ENCODE measurements at regions not wholly inside any gene's neighbourhood (a gene's known extent, or its start where the extent isn't known, plus 50 kb on each side); places are given as distances from the start of the nearest gene placed in this dataset.

GRCh38 chr7:436367-437128, 83.1 kb downstream of the PDGFA start:
- peak overlapping the region; percentile 82 for H2BK12ac ChIP-seq (ENCODE audit: low read length)
- H3K36me3 ChIP-seq (replicated peaks in 1 of 2; ENCODE audit: control insufficient read depth in 2 of 2, insufficient read depth in 2 of 2, low read length in 2 of 2), result no peaks in the 10 kb centered on the region
- peaks cover 10 to 35% of the 10 kb centered on the region in 2 donors for H3K4me1 ChIP-seq (ENCODE audit: control insufficient read depth in 2 of 2, insufficient read depth in 1 of 2, low read depth in 1 of 2, low read length in 2 of 2)
- H3K27me3 ChIP-seq (ENCODE audit: control insufficient read depth in 3 of 3, insufficient read depth in 3 of 3, low read depth in 1 of 3, low read length in 3 of 3), result peaks cover 0 to 32% (median 0%) of the 10 kb centered on the region in 3 experiments
- DNase-seq (ENCODE audit: low spot score), result no peak
- peak overlapping the region; percentile 91 for H3K18ac ChIP-seq (ENCODE audit: low read length)
- H4K8ac ChIP-seq (ENCODE audit: low read depth, low read length), result peak overlapping the region; percentile 27
- peak overlapping the region; percentile 85 for H3K14ac ChIP-seq (ENCODE audit: low read length)
- peak overlapping the region; percentile 99 for H2BK15ac ChIP-seq (ENCODE audit: low read length)
- H3K27ac ChIP-seq (replicated peaks; ENCODE audit: low read length), result no peak overlapping the region
- no CpG with 5 or more reads among the region's 33 CpGs for WGBS, 2 donors (ENCODE audit: extremely low coverage in 2 of 2, insufficient read length in 2 of 2, insufficient replicate concordance in 1 of 2)
- peak overlapping the region; percentile 72 for H3K4ac ChIP-seq (ENCODE audit: low read length)
- no peaks in the 10 kb centered on the region for H3K79me1 ChIP-seq (ENCODE audit: low read depth, low read length)
- no peak overlapping the region for H3K4me3 ChIP-seq (ENCODE audit: low read length in 2 of 2)
- H4K91ac ChIP-seq (ENCODE audit: low read depth, low read length, poor library complexity), result no peak overlapping the region
- peak overlapping the region; percentile 95 for H2BK120ac ChIP-seq (ENCODE audit: low read depth, low read length)
- H3K9me3 ChIP-seq (replicated peaks in 1 of 2; ENCODE audit: control insufficient read depth in 2 of 2, insufficient read depth in 1 of 2, low read depth in 1 of 2, low read length in 2 of 2), result no peaks in the 10 kb centered on the region
- peak overlapping the region; percentile 91 for H2AK5ac ChIP-seq (ENCODE audit: low read depth, low read length)
- H3K9ac ChIP-seq (ENCODE audit: low read depth, low read length, poor library complexity), result peak overlapping the region; percentile 37
- H2BK5ac ChIP-seq (ENCODE audit: low read length), result peak overlapping the region; percentile 94
- no peak overlapping the region for H3K4me2 ChIP-seq (ENCODE audit: insufficient read depth, low read length, poor library complexity, severe bottlenecking)
- H3K23ac ChIP-seq (ENCODE audit: low read depth, low read length, poor library complexity), result peak overlapping the region; percentile 5
- no peak overlapping the region for H2AFZ ChIP-seq (ENCODE audit: low read length)

DNA sequence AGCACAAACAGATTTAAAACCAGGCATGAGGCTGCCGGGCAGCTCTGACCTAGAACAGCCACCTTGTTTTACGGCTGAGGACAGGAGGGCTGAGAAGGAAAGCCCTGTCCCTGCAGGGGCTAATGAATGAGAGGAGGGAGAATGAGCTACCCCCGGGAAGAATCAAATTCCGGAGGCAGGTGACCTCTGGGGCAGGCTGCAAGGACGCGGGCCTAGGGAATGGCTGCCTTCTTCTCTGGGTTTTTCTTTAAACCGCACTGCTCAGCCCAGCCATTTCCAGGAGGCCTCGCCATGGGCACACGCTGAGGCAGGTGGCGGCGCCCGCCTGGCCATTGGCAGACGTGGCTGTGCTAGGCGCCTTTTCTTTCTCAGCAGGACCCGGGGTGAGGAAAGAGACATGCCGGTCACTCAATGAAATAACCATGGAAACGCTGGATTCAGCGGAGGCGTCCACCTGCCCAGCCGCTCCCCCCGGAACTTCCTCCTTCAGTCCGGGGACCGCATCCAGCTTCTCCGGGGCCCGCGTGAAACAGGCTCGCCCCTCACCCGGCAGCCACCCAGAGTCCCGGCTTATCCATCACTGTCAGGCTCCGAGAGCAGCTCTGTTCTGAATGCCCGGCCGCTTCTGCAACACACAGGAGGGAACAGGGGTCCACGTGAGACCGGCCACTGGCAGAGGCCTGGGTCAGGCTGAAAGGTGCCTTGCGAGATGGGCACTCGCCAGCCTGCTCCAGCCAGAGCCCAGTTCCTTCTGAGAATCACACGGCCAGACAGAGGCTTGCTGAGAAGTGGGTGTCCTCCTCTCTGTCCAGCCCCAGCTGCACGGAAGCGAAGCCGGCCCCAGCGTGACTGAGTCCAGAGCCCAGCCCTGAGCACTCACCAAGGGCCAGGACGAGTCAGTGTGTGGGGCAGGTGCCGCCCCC, 82.1 kb downstream of the PDGFA start:
- H2BK120ac ChIP-seq (ENCODE audit: low read depth, low read length), result peak overlapping the region; percentile 21
- no peaks in the 10 kb centered on the region for H3K79me1 ChIP-seq (ENCODE audit: low read depth, low read length)
- no peaks in the 10 kb centered on the region for H3K36me3 ChIP-seq (replicated peaks in 1 of 2; ENCODE audit: control insufficient read depth in 2 of 2, insufficient read depth in 2 of 2, low read length in 2 of 2)
- H3K4me1 ChIP-seq (ENCODE audit: control insufficient read depth in 2 of 2, insufficient read depth in 1 of 2, low read depth in 1 of 2, low read length in 2 of 2), result peaks cover 10 to 33% of the 10 kb centered on the region in 2 donors
- no peak overlapping the region for H4K8ac ChIP-seq (ENCODE audit: low read depth, low read length)
- peak overlapping the region; percentile 95 for H2BK15ac ChIP-seq (ENCODE audit: low read length)
- H3K4me2 ChIP-seq (ENCODE audit: insufficient read depth, low read length, poor library complexity, severe bottlenecking), result no peak overlapping the region
- H2AK5ac ChIP-seq (ENCODE audit: low read depth, low read length), result peak overlapping the region; percentile 81
- no peak for DNase-seq (ENCODE audit: low spot score)
- no peak overlapping the region for H3K4me3 ChIP-seq (ENCODE audit: low read length in 2 of 2)
- peak overlapping the region; percentile 50 for H4K91ac ChIP-seq (ENCODE audit: low read depth, low read length, poor library complexity)
- H3K23ac ChIP-seq (ENCODE audit: low read depth, low read length, poor library complexity), result peak overlapping the region; percentile 26
- no peaks in the 10 kb centered on the region for H3K9me3 ChIP-seq (replicated peaks in 1 of 2; ENCODE audit: control insufficient read depth in 2 of 2, insufficient read depth in 1 of 2, low read depth in 1 of 2, low read length in 2 of 2)
- H3K18ac ChIP-seq (ENCODE audit: low read length), result peak overlapping the region; percentile 91
- H3K27ac ChIP-seq (replicated peaks; ENCODE audit: low read length), result peak overlapping the region; percentile 40
- no peak overlapping the region for H3K9ac ChIP-seq (ENCODE audit: low read depth, low read length, poor library complexity)
- WGBS, 2 donors (ENCODE audit: extremely low coverage in 2 of 2, insufficient read length in 2 of 2, insufficient replicate concordance in 1 of 2), result no CpG with 5 or more reads among the region's 43 CpGs
- H3K27me3 ChIP-seq (ENCODE audit: control insufficient read depth in 3 of 3, insufficient read depth in 3 of 3, low read depth in 1 of 3, low read length in 3 of 3), result peaks cover 0 to 32% (median 0%) of the 10 kb centered on the region in 3 experiments
- peak overlapping the region; percentile 59 for H2BK5ac ChIP-seq (ENCODE audit: low read length)
- no peak overlapping the region for H3K4ac ChIP-seq (ENCODE audit: low read length)
- H2AFZ ChIP-seq (ENCODE audit: low read length), result peak overlapping the region; percentile 83
- H2BK12ac ChIP-seq (ENCODE audit: low read length), result peak overlapping the region; percentile 77
- H3K14ac ChIP-seq (ENCODE audit: low read length), result peak overlapping the region; percentile 22

GRCh38 chr7:438361-438760, 81.3 kb downstream of the PDGFA start:
- H2BK15ac ChIP-seq (ENCODE audit: low read length), result peak overlapping the region; percentile 95
- no peaks in the 10 kb centered on the region for H3K79me1 ChIP-seq (ENCODE audit: low read depth, low read length)
- WGBS, 2 donors (ENCODE audit: extremely low coverage in 2 of 2, insufficient read length in 2 of 2, insufficient replicate concordance in 1 of 2), result no CpG with 5 or more reads among the region's 7 CpGs
- peak overlapping the region; percentile 16 for H2BK5ac ChIP-seq (ENCODE audit: low read length)
- H3K23ac ChIP-seq (ENCODE audit: low read depth, low read length, poor library complexity), result peak overlapping the region; percentile 26
- H4K91ac ChIP-seq (ENCODE audit: low read depth, low read length, poor library complexity), result peak overlapping the region; percentile 50
- H3K4me2 ChIP-seq (ENCODE audit: insufficient read depth, low read length, poor library complexity, severe bottlenecking), result no peak overlapping the region
- H3K14ac ChIP-seq (ENCODE audit: low read length), result peak overlapping the region; percentile 22
- no peak overlapping the region for H2AFZ ChIP-seq (ENCODE audit: low read length)
- H3K18ac ChIP-seq (ENCODE audit: low read length), result peak overlapping the region; percentile 91
- H3K27me3 ChIP-seq (ENCODE audit: control insufficient read depth in 3 of 3, insufficient read depth in 3 of 3, low read depth in 1 of 3, low read length in 3 of 3), result peaks cover 0 to 32% (median 0%) of the 10 kb centered on the region in 3 experiments
- peaks cover 10 to 33% of the 10 kb centered on the region in 2 donors for H3K4me1 ChIP-seq (ENCODE audit: control insufficient read depth in 2 of 2, insufficient read depth in 1 of 2, low read depth in 1 of 2, low read length in 2 of 2)
- H3K4ac ChIP-seq (ENCODE audit: low read length), result no peak overlapping the region
- peak overlapping the region; percentile 77 for H2BK12ac ChIP-seq (ENCODE audit: low read length)
- H3K9ac ChIP-seq (ENCODE audit: low read depth, low read length, poor library complexity), result peak overlapping the region; percentile 15
- no peak overlapping the region for H3K27ac ChIP-seq (replicated peaks; ENCODE audit: low read length)
- no peak overlapping the region for H3K4me3 ChIP-seq (ENCODE audit: low read length in 2 of 2)
- H2AK5ac ChIP-seq (ENCODE audit: low read depth, low read length), result peak overlapping the region; percentile 81
- H2BK120ac ChIP-seq (ENCODE audit: low read depth, low read length), result peak overlapping the region; percentile 61
- H3K9me3 ChIP-seq (replicated peaks in 1 of 2; ENCODE audit: control insufficient read depth in 2 of 2, insufficient read depth in 1 of 2, low read depth in 1 of 2, low read length in 2 of 2), result peaks cover 0 to under 1% of the 10 kb centered on the region in 2 donors
- H3K36me3 ChIP-seq (replicated peaks in 1 of 2; ENCODE audit: control insufficient read depth in 2 of 2, insufficient read depth in 2 of 2, low read length in 2 of 2), result no peaks in the 10 kb centered on the region
- no peak for DNase-seq (ENCODE audit: low spot score)
- no peak overlapping the region for H4K8ac ChIP-seq (ENCODE audit: low read depth, low read length)

Data from neuronal stem cell (in vitro differentiated cells).